IMR-90 (cell line): ENCODE measurements at regions not wholly inside any gene's neighbourhood (a gene's known extent, or its start where the extent isn't known, plus 50 kb on each side); places are given as distances from the start of the nearest gene placed in this dataset.

Experiments used
- ATAC-seq: fragments of 200-7000 bp; cut with Tn5 transposase; 2 replicates; pipeline ENCODE4 v1.9.1; 2020; ENCODE audit warnings: low read depth, mild to moderate bottlenecking, moderate library complexity
- BruUV-seq: library from RNA; stranded (reverse); fragments of 400-500 nt; replicated peaks from 2 replicates; lab custom pipeline; 2021; lab: Mats Ljungman, UMichigan
- CTCF ChIA-PET: fragments of 300-600 bp; formaldehyde crosslinking; extraction: SDS; loops from one replicate; lab custom pipeline; 2021; ENCODE audit warnings: antibody characterized with exemption; lab: Yijun Ruan, JAX
- POLR2A ChIA-PET: fragments of 300-600 bp; sonication (Branson Sonifier 250); formaldehyde crosslinking; loops from one replicate; lab custom pipeline; 2022; ENCODE audit warnings: antibody characterized with exemption; ENCODE audit not compliant: unreplicated experiment; lab: Charles Lee
- DNase-seq: peaks from one replicate; pipeline ENCODE4 v3.0.0; 2013
- H2AFZ ChIP-seq: replicated peaks from 2 replicates; pipeline ENCODE3; 2013; ENCODE audit warnings: low read length, mild to moderate bottlenecking; ENCODE audit not compliant: poor library complexity
- H2AK5ac ChIP-seq: 2 replicates; pipeline ENCODE4 v1.6.1; 2013; ENCODE audit warnings: low read depth, low read length, inconsistent platforms
- H2AK9ac ChIP-seq: replicated peaks from 2 replicates; pipeline ENCODE3; 2013; ENCODE audit warnings: mild to moderate bottlenecking, low read depth, low read length, moderate library complexity; ENCODE audit not compliant: poor library complexity
- H2BK120ac ChIP-seq: 2 replicates; pipeline ENCODE4 v1.6.1; 2013; ENCODE audit warnings: low read depth, low read length, inconsistent platforms
- H2BK15ac ChIP-seq: 3 replicates; pipeline ENCODE4 v1.6.1; 2013; ENCODE audit warnings: low read depth, low read length, inconsistent platforms
- H2BK20ac ChIP-seq: 2 replicates; pipeline ENCODE4 v1.6.1; 2013; ENCODE audit warnings: low read depth, mild to moderate bottlenecking, inconsistent platforms, low read length, moderate library complexity
- H2BK5ac ChIP-seq: 2 replicates; pipeline ENCODE4 v1.6.1; 2013; ENCODE audit warnings: mild to moderate bottlenecking, low read depth, low read length, inconsistent platforms; ENCODE audit not compliant: poor library complexity, severe bottlenecking
- H3K14ac ChIP-seq: replicated peaks from 2 replicates; pipeline ENCODE4 v1.6.1; 2013; ENCODE audit warnings: low read depth, low read length, inconsistent platforms
- H3K18ac ChIP-seq: 2 replicates; pipeline ENCODE4 v1.6.1; 2013; ENCODE audit warnings: low read depth, low read length, control low read depth
- H3K23ac ChIP-seq: 2 replicates; pipeline ENCODE4 v1.6.1; 2013; ENCODE audit warnings: low read depth, low read length, inconsistent platforms
- H3K27ac ChIP-seq: 2 replicates; pipeline ENCODE4 v1.5.1; 2013; ENCODE audit warnings: mild to moderate bottlenecking, control low read depth, low read length; ENCODE audit not compliant: insufficient read depth
- H3K27me3 ChIP-seq: 2 replicates; pipeline ENCODE4 v1.6.1; 2013; ENCODE audit warnings: low read length; ENCODE audit not compliant: control insufficient read depth, insufficient read depth
- H3K36me3 ChIP-seq: 2 replicates; pipeline ENCODE4 v1.6.1; 2013; ENCODE audit warnings: low read length, mixed read lengths; ENCODE audit not compliant: control insufficient read depth, insufficient read depth
- H3K4ac ChIP-seq: 2 replicates; pipeline ENCODE4 v1.6.1; 2013; ENCODE audit warnings: low read depth, low read length, inconsistent platforms
- H3K4me1 ChIP-seq: 2 replicates; pipeline ENCODE4 v1.6.1; 2013; ENCODE audit warnings: low read length, mixed read lengths; ENCODE audit not compliant: control insufficient read depth, insufficient read depth
- H3K4me2 ChIP-seq: 2 replicates; pipeline ENCODE4 v1.6.1; 2013; ENCODE audit warnings: low read depth, mild to moderate bottlenecking, control low read depth, low read length, moderate library complexity
- H3K4me3 ChIP-seq: 2 replicates; pipeline ENCODE4 v1.5.1; 2013; ENCODE audit warnings: low read depth, mild to moderate bottlenecking, control low read depth, low read length, moderate library complexity; ENCODE audit not compliant: insufficient read depth
- H3K56ac ChIP-seq: 2 replicates; pipeline ENCODE4 v1.6.1; 2013; ENCODE audit warnings: low read length, inconsistent platforms; ENCODE audit not compliant: insufficient read depth; ENCODE audit errors: extremely low read depth
- H3K79me1 ChIP-seq, 2 experiments: 2 replicates each; pipeline ENCODE4 v1.6.1; 2013; ENCODE audit warnings: low read length in 2 of 2, inconsistent platforms in 1 of 2, low read depth in 1 of 2
- H3K9ac ChIP-seq: 2 replicates; pipeline ENCODE4 v1.6.1; 2013; ENCODE audit warnings: low read depth, low read length, control low read depth
- H3K9me1 ChIP-seq: 2 replicates; pipeline ENCODE4 v1.6.1; 2013; ENCODE audit warnings: low read length, inconsistent platforms; ENCODE audit not compliant: insufficient read depth
- H3K9me3 ChIP-seq: 2 replicates; pipeline ENCODE4 v1.6.1; 2013; ENCODE audit warnings: low read length; ENCODE audit not compliant: control insufficient read depth, insufficient read depth
- H4K20me1 ChIP-seq: 2 replicates; pipeline ENCODE4 v1.6.1; 2013; ENCODE audit warnings: low read length, inconsistent platforms; ENCODE audit not compliant: insufficient read depth
- H4K5ac ChIP-seq: 2 replicates; pipeline ENCODE4 v1.6.1; 2013; ENCODE audit warnings: mild to moderate bottlenecking, low read depth, low read length, control low read depth
- H4K8ac ChIP-seq, 2 experiments: 2 replicates each; pipeline ENCODE4 v1.6.1; 2013; ENCODE audit warnings: low read depth in 2 of 2, low read length in 2 of 2, control low read depth in 1 of 2, inconsistent platforms in 1 of 2
- H4K91ac ChIP-seq: 2 replicates; pipeline ENCODE4 v1.6.1; 2013; ENCODE audit warnings: low read depth, low read length, inconsistent platforms; ENCODE audit not compliant: insufficient read depth
- BHLHE40 ChIP-seq: fragments of 150-350 bp; IDR thresholded peaks from 2 replicates; pipeline ENCODE4 v1.6.1; 2016; ENCODE audit warnings: mild to moderate bottlenecking, low read depth, low read length
- CEBPB ChIP-seq: IDR thresholded peaks from 2 replicates; pipeline ENCODE4 v1.6.1; 2012; ENCODE audit warnings: low read depth, low read length, improper control_type of control experiment
- CHD1 ChIP-seq: IDR thresholded peaks from 2 replicates; pipeline ENCODE4 v1.6.1; 2012; ENCODE audit warnings: low read depth, low read length, improper control_type of control experiment
- CTCF ChIP-seq: conservative IDR thresholded peaks from 2 replicates; pipeline ENCODE4 v1.5.1; 2012; ENCODE audit warnings: mild to moderate bottlenecking, low read depth, low read length, improper control_type of control experiment
- ELK1 ChIP-seq: fragments of 150-350 bp; IDR thresholded peaks from 2 replicates; pipeline ENCODE4 v1.6.1; 2016; ENCODE audit warnings: low read depth, mild to moderate bottlenecking, low read length, moderate library complexity, borderline replicate concordance
- FOS ChIP-seq: fragments of 150-350 bp; IDR thresholded peaks from 2 replicates; pipeline ENCODE4 v1.6.1; 2016; ENCODE audit warnings: low read depth, low read length
- MAFK ChIP-seq: IDR thresholded peaks from 2 replicates; pipeline ENCODE4 v1.6.1; 2012; ENCODE audit warnings: low read depth, low read length, improper control_type of control experiment
- MAZ ChIP-seq: IDR thresholded peaks from 2 replicates; pipeline ENCODE4 v1.6.1; 2012; ENCODE audit warnings: low read depth, mild to moderate bottlenecking, low read length, improper control_type of control experiment, moderate library complexity, borderline replicate concordance
- MXI1 ChIP-seq: IDR thresholded peaks from 2 replicates; pipeline ENCODE4 v1.6.1; 2012; ENCODE audit warnings: low read depth, mild to moderate bottlenecking, low read length, moderate library complexity, borderline replicate concordance
- NFE2L2 ChIP-seq: fragments of 150-350 bp; IDR thresholded peaks from 2 replicates; pipeline ENCODE4 v1.6.1; 2016; ENCODE audit warnings: low read depth, mild to moderate bottlenecking, low read length
- POLR2A ChIP-seq: IDR thresholded peaks from 2 replicates; pipeline ENCODE4 v1.6.1; 2012; ENCODE audit warnings: mild to moderate bottlenecking, low read depth, low read length
- RAD21 ChIP-seq: IDR thresholded peaks from 2 replicates; pipeline ENCODE4 v1.6.1; 2012; ENCODE audit warnings: low read length, improper control_type of control experiment
- RCOR1 ChIP-seq: IDR thresholded peaks from 2 replicates; pipeline ENCODE4 v1.6.1; 2012; ENCODE audit warnings: mild to moderate bottlenecking, low read length, improper control_type of control experiment; ENCODE audit not compliant: insufficient replicate concordance
- RFX5 ChIP-seq: IDR thresholded peaks from 2 replicates; pipeline ENCODE4 v1.8.0; 2012; ENCODE audit warnings: low read depth, mild to moderate bottlenecking, low read length, moderate library complexity
- SMC3 ChIP-seq: fragments of 150-350 bp; IDR thresholded peaks from 2 replicates; pipeline ENCODE4 v1.6.1; 2016; ENCODE audit warnings: low read depth, mild to moderate bottlenecking, antibody characterized with exemption, low read length, moderate library complexity
- USF2 ChIP-seq: fragments of 150-350 bp; IDR thresholded peaks from 2 replicates; pipeline ENCODE4 v1.6.1; 2017; ENCODE audit warnings: mild to moderate bottlenecking, antibody characterized with exemption, low read length, low read depth
- WGBS, 2 experiments: methylation state at CpG; one replicate each; pipeline versions ENCODE4 v1.1.5 to v1.1.7; 2013; ENCODE audit warnings: missing lambda C conversion rate in 2 of 2; ENCODE audit not compliant: insufficient read length in 1 of 2; ENCODE audit errors: extremely low coverage in 2 of 2; 5-methylcytosine and 5-hydroxymethylcytosine counted together
- dilution Hi-C: fragments of 300-500 bp; cut with HindIII; formaldehyde crosslinking; loops from one replicate; pipeline ENCODE4 v1.14.3; 2018; ENCODE audit warnings: low sequenced_read_pairs; ENCODE audit not compliant: unreplicated experiment
- in situ Hi-C: fragments of 300-500 bp; cut with MboI; formaldehyde crosslinking; loops from 3 replicates; pipeline ENCODE4 v1.14.3; 2019; ENCODE audit warnings: low sequenced_read_pairs, inconsistent platforms, mixed read lengths
- intact Hi-C: fragments of 100-400 bp; cut with micrococcal nuclease; formaldehyde crosslinking; loops from 2 replicates; pipeline ENCODE4 v1.10.0; 2022

- Histone ChIP-seq H4K5ac (no peak overlapping the region), H3K14ac (no peak overlapping the region), H4K20me1 (no peaks in the 10 kb centered on the region), H3K9me1 (no peaks in the 10 kb centered on the region), H3K56ac (no peak overlapping the region), H3K36me3 (no peaks in the 10 kb centered on the region), H3K27ac (no peak overlapping the region), H3K4me2 (no peak overlapping the region), H4K8ac (peak overlapping the region in 1 of 2 experiments; percentile 49; a peak in 1 of 4 replicates), H3K4ac (no peak overlapping the region), H3K4me1 (no peaks in the 10 kb centered on the region), H2BK15ac (no peak overlapping the region), H2BK20ac (no peak overlapping the region), H4K91ac (no peak overlapping the region), H2AK5ac (no peak overlapping the region), H3K27me3 (peaks cover 3% of the 10 kb centered on the region), H3K79me1 (no peaks in the 10 kb centered on the region), H3K23ac (no peak overlapping the region), H2AFZ (no peak overlapping the region), H2BK120ac (no peak overlapping the region), H2AK9ac (no peak overlapping the region), H3K9ac (no peak overlapping the region), H3K18ac (peak overlapping the region; percentile 9; the same call in 1 of the 2 replicates), H3K9me3 (no peaks in the 10 kb centered on the region), H3K4me3 (no peak overlapping the region), H2BK5ac (no peak overlapping the region)
- ChIA-PET POLR2A (interaction anchor here (0.6 kb wide), 1 partner anchor 52 kb away, joined by 3 read pairs; no protein-coding TSS in a partner anchor), CTCF (no interaction called here)
- in situ Hi-C loops (no loop called here), dilution Hi-C loops (no loop called here), intact Hi-C loops (no loop called here)
- ATAC-seq = peak; percentile 44; the same call in 1 of the 2 replicates
- WGBS, 2 experiments = 35% methylated on average over 2 of the region's 4 CpGs; no CpG with 5 or more reads in 1 of the 2 experiments
- peak; percentile 5 for DNase-seq
- TF ChIP-seq ELK1 = no peak
- TF ChIP-seq USF2 = no peak
- TF ChIP-seq MAZ = no peak
- TF ChIP-seq CTCF = no peak
- TF ChIP-seq SMC3 = no peak
- TF ChIP-seq CEBPB = no peak
- no peak for TF ChIP-seq NFE2L2
- TF ChIP-seq BHLHE40 = no peak
- TF ChIP-seq MAFK = no peak
- TF ChIP-seq CHD1 = no peak
- TF ChIP-seq POLR2A = no peak
- TF ChIP-seq RCOR1 = no peak
- no peak for TF ChIP-seq RAD21
- no peak for TF ChIP-seq FOS
- no peak for TF ChIP-seq MXI1
- no peak for TF ChIP-seq RFX5
- no TSS peak for BruUV-seq
Measured at GRCh38 chr13:98632961-98633360, 56.1 kb upstream of the STK24 start.
